Stomach (tissue), 8 donors: ENCODE measurements at regions not wholly inside any gene's neighbourhood (a gene's known extent, or its start where the extent isn't known, plus 50 kb on each side); places are given as distances from the start of the nearest gene placed in this dataset.
"Not testable (repeated sequence)": the region's sequence is repeated elsewhere in the genome, so short reads cannot be mapped to it uniquely, and the experiment has no call there.

Experiments
- DNase-seq, 2 donors: peaks; one replicate each; pipeline versions ENCODE4 v3.0.0 to v3.0.0-alpha.2; 2013 to 2019
- H3K27ac ChIP-seq, 5 donors: fragments of 200-600 bp in 4 of 5; sonication (generic) in 4 of 5; one replicate each; pipeline ENCODE4 v1.5.1; 2013 to 2019; ENCODE audit warnings: mild to moderate bottlenecking in 1 of 5, moderate library complexity in 1 of 5
- H3K27me3 ChIP-seq, 3 donors: fragments of 200-600 bp; sonication (generic); one replicate each; pipeline ENCODE4 v1.5.1; 2017 to 2019; ENCODE audit warnings: mixed run types in 1 of 3
- H3K36me3 ChIP-seq, 4 donors: fragments of 200-600 bp; sonication (generic); 1 replicate in 3 of 4; 2 replicates in 1 of 4; pipeline ENCODE4 v1.5.1; 2016 to 2019
- H3K4me1 ChIP-seq, 4 donors: fragments of 200-600 bp; sonication (generic); one replicate each; pipeline ENCODE4 v1.5.1; 2016 to 2019
- H3K4me3 ChIP-seq, 4 donors: fragments of 200-600 bp; sonication (generic) in 3 of 4; one replicate each; pipeline ENCODE4 v1.5.1; 2016 to 2019; ENCODE audit warnings: mild to moderate bottlenecking in 1 of 4
- H3K9me3 ChIP-seq, 4 donors: fragments of 200-600 bp; sonication (generic); one replicate each; pipeline ENCODE4 v1.5.1; 2016 to 2019
- CTCF ChIP-seq, 7 experiments: fragments of 450-650 bp in 4 of 7; fragments of 200-600 bp in 3 of 7; sonication (generic) in 3 of 7; IDR thresholded peaks; one replicate each; pipeline ENCODE4 v1.5.1; 2016 to 2019; ENCODE audit warnings: antibody characterized with exemption in 7 of 7, control low read depth in 2 of 7, mild to moderate bottlenecking in 1 of 7
- EP300 ChIP-seq: sonication (generic); formaldehyde crosslinking; IDR thresholded peaks from one replicate; pipeline ENCODE4 v1.6.1; 2017; ENCODE audit warnings: antibody characterized with exemption
- POLR2A ChIP-seq, 4 donors: fragments of 450-650 bp; IDR thresholded peaks; one replicate each; pipeline ENCODE4 v1.6.1; 2016; ENCODE audit warnings: antibody characterized with exemption in 4 of 4, control low read depth in 2 of 4, mild to moderate bottlenecking in 1 of 4, moderate library complexity in 1 of 4
- POLR2AphosphoS5 ChIP-seq, 3 donors: sonication (generic); formaldehyde crosslinking; IDR thresholded peaks; one replicate each; pipeline ENCODE4 v1.6.1; 2016; ENCODE audit warnings: antibody characterized with exemption in 3 of 3
- WGBS, 5 donors: extraction: QIAGEN DNeasy Blood & Tissue Kit in 3 of 5; methylation state at CpG; one replicate each; pipeline versions ENCODE4 v1.1.5 to v1.1.7; 2013 to 2018; 5-methylcytosine and 5-hydroxymethylcytosine counted together
- intact Hi-C: fragments of 100-400 bp; cut with DNase I; formaldehyde crosslinking; loops from one replicate; pipeline ENCODE4 v1.15.1; 2023; ENCODE audit warnings: low total_unique reads
- donor health status: healthy with polysubstance abuse.
- donor health status: Bipolar disorder and iron deficiency.
- donor health status: healthy.

- H3K27me3 ChIP-seq = no peaks in the 10 kb centered on the region
- no peaks in the 10 kb centered on the region for H3K4me1 ChIP-seq
- DNase-seq = no peak
- TF ChIP-seq EP300 (no peak), POLR2A (IDR thresholded peaks at IDR 0.05) (no peak), CTCF (IDR thresholded peaks at IDR 0.05) (no peak), POLR2AphosphoS5 (IDR thresholded peaks at IDR 0.05) (no peak)
- no peak overlapping the region for H3K27ac ChIP-seq
- no peaks in the 10 kb centered on the region for H3K36me3 ChIP-seq
- WGBS, 5 donors = 48 to 69% (median 65%) methylated on average over 7 of the region's 7 CpGs
- intact Hi-C loops = no loop called here
- no peak overlapping the region for H3K4me3 ChIP-seq
- peaks cover 0 to 16% (median 14%) of the 10 kb centered on the region in 4 donors for H3K9me3 ChIP-seq
These were observed 655.8 kb upstream of the EEF2KMT start for GRCh38 chr16:5753381-5753780.

GRCh38 chr16:5751216-5751615 is 653.6 kb upstream of the EEF2KMT start:
- DNase-seq = no peak
- no peaks in the 10 kb centered on the region for H3K36me3 ChIP-seq
- H3K4me3 ChIP-seq = no peak overlapping the region
- WGBS, 5 donors = 76 to 84% (median 80%) methylated on average over 4 of the region's 4 CpGs
- no peaks in the 10 kb centered on the region for H3K27me3 ChIP-seq
- H3K9me3 ChIP-seq = peaks cover 0 to 25% (median 14%) of the 10 kb centered on the region in 4 donors
- no peak overlapping the region for H3K27ac ChIP-seq
- intact Hi-C loops = no loop called here
- TF ChIP-seq POLR2AphosphoS5 (IDR thresholded peaks at IDR 0.05) (no peak), EP300 (no peak), CTCF (IDR thresholded peaks at IDR 0.05) (no peak), POLR2A (IDR thresholded peaks at IDR 0.05) (no peak)
- H3K4me1 ChIP-seq = no peaks in the 10 kb centered on the region

GRCh38 chr16:5750439-5750838 is 652.8 kb upstream of the EEF2KMT start:
- intact Hi-C loops, DNase-seq, H3K4me1 ChIP-seq, H3K27ac ChIP-seq, H3K36me3 ChIP-seq, H3K4me3 ChIP-seq, H3K27me3 ChIP-seq: not testable (repeated sequence)
- H3K9me3 ChIP-seq = peaks cover 0 to 29% (median 14%) of the 10 kb centered on the region in 4 donors
- 27 to 35% (median 33%) methylated on average over 11 of the region's 11 CpGs for WGBS, 5 donors

GRCh38 chr16:5738586-5738985 is 641.0 kb upstream of the EEF2KMT start:
- intact Hi-C loops = no loop called here
- peak in 1 of 2 donors; percentile 16 for DNase-seq
- 10 to 43% (median 33%) methylated on average over 1 of the region's 1 CpG for WGBS, 5 donors
- Histone ChIP-seq H3K9me3 (peaks cover 0 to 9% (median 0%) of the 10 kb centered on the region in 4 donors), H3K4me1 (no peaks in the 10 kb centered on the region), H3K4me3 (no peak overlapping the region), H3K27ac (no peak overlapping the region), H3K36me3 (no peaks in the 10 kb centered on the region), H3K27me3 (no peaks in the 10 kb centered on the region)
- TF ChIP-seq POLR2AphosphoS5 (IDR thresholded peaks at IDR 0.05) (no peak), CTCF (IDR thresholded peaks at IDR 0.05) (no peak), POLR2A (IDR thresholded peaks at IDR 0.05) (no peak), EP300 (no peak)

- 41 to 53% (median 48%) methylated on average over 13 of the region's 13 CpGs for WGBS, 5 donors
- DNase-seq = no peak
- H3K4me1 ChIP-seq = no peaks in the 10 kb centered on the region
- no peaks in the 10 kb centered on the region for H3K36me3 ChIP-seq
- intact Hi-C loops = no loop called here
- H3K9me3 ChIP-seq = peaks cover 0 to 9% (median 2%) of the 10 kb centered on the region in 4 donors
- H3K27ac ChIP-seq = no peak overlapping the region
- no peaks in the 10 kb centered on the region for H3K27me3 ChIP-seq
- TF ChIP-seq POLR2AphosphoS5 (IDR thresholded peaks at IDR 0.05) (no peak), EP300 (no peak), POLR2A (IDR thresholded peaks at IDR 0.05) (no peak), CTCF (IDR thresholded peaks at IDR 0.05) (no peak)
- no peak overlapping the region for H3K4me3 ChIP-seq
These were observed 638.8 kb upstream of the EEF2KMT start for GRCh38 chr16:5736209-5736930.
